ENCODE measurements at regions not wholly inside any gene's neighbourhood (a gene's known extent, or its start where the extent isn't known, plus 50 kb on each side); places are given as distances from the start of the nearest gene placed in this dataset.

DNA sequence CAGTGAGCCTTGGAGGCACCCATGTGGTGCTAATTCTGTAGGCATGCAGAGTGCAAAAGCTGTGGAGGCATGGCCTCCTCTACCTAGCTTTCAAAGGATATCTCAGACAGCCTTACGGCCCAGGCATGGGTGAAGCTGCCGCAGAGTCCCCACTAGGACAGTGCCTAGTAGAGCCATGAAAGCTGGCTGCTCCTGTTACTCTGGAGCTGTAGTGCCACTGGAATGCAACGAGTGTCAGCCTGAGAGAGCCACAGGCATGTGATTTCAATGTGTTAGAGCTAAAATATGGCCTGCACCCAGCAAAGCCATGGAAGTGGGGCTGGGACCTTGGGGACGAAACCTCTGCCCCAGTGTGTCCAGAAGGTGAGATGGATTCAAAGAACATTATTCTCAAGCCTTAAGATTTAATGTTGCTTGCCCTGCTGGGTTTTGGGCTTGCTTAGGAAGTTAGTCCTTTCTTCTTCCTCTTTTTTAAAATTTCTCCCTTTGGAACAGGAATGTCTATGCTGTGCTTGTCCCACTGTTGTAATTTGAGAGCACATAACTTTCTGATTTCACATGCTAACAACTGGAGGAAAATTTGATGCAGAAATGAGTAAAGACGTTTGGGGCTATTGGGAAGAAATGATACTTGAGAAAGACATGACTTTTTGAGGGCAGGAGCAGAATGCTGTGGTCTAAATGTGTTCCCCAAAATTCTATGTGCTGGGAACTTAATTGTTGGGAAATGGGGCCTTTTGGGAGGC, 298.4 kb downstream of the PSAT1 start:
- H3K27me3 ChIP-seq (ENCODE audit: control insufficient read depth, insufficient read depth, low read length), result no peaks in the 10 kb centered on the region

DNA sequence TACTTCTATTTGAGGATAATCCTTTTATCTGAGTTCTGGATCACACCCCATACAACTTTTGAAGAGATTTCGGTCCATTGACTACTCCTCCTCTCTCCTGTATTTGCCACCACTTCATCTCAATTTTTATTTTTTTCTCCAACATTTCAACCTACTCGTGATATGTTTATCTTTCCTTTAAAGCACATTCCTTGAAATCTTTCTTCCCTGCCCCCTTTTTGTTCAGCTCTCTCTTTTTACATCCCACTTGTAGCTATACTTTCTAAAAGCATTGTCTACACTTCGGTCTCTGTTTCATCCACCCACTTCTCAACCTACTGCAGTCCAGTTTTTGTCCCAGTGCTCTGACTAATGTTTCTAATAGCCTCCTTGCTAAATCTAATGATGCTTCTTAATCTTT, 299.4 kb downstream of the PSAT1 start:
- Histone ChIP-seq H3K27ac (ENCODE audit: low read depth, low read length) (no peak overlapping the region), H3K27me3 (ENCODE audit: control insufficient read depth, insufficient read depth, low read length) (no peaks in the 10 kb centered on the region), H3K4me1 (ENCODE audit: control insufficient read depth, insufficient read depth, low read length) (no peaks in the 10 kb centered on the region; the same call in 1 of the 2 replicates), H3K9me3 (ENCODE audit: control insufficient read depth, insufficient read depth, low read depth, low read length) (no peaks in the 10 kb centered on the region), H3K36me3 (ENCODE audit: control insufficient read depth, insufficient read depth, low read length) (no peaks in the 10 kb centered on the region), H3K4me3 (ENCODE audit: low read depth, low read length) (no peak overlapping the region), H3K9ac (ENCODE audit: low read length) (no peak overlapping the region)

More for the DNA sequence above, 298.4 kb downstream of the PSAT1 start:
- Histone ChIP-seq H3K9me3 (ENCODE audit: control insufficient read depth, insufficient read depth, low read depth, low read length) (no peaks in the 10 kb centered on the region), H3K4me1 (ENCODE audit: control insufficient read depth, insufficient read depth, low read length) (no peaks in the 10 kb centered on the region; the same call in 1 of the 2 replicates), H3K27ac (ENCODE audit: low read depth, low read length) (no peak overlapping the region), H3K4me3 (ENCODE audit: low read depth, low read length) (no peak overlapping the region), H3K9ac (ENCODE audit: low read length) (no peak overlapping the region), H3K36me3 (ENCODE audit: control insufficient read depth, insufficient read depth, low read length) (no peaks in the 10 kb centered on the region)

DNA sequence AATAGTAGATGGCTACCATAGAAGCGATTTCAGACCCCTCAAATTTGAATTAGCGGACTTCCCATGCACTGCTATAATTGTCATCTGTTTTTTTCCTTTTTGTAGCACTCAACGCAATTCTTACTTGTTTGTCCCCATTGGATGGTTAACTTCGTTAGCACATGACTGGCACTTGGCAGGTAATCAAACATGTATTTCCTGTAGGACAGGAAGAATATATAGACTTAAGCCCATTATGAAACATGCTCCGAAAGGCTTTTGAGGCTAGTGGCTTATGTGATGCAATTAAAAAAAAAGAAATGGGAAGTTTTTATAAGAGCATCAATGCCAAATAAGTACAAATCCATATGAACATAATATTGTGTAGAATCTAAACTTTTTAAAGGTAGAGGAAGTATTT, 301.2 kb downstream of the PSAT1 start:
- Histone ChIP-seq H3K27me3 (ENCODE audit: control insufficient read depth, insufficient read depth, low read length) (no peaks in the 10 kb centered on the region), H3K4me3 (ENCODE audit: low read depth, low read length) (no peak overlapping the region), H3K36me3 (ENCODE audit: control insufficient read depth, insufficient read depth, low read length) (no peaks in the 10 kb centered on the region), H3K4me1 (ENCODE audit: control insufficient read depth, insufficient read depth, low read length) (no peaks in the 10 kb centered on the region; the same call in 1 of the 2 replicates), H3K9ac (ENCODE audit: low read length) (no peak overlapping the region), H3K27ac (ENCODE audit: low read depth, low read length) (no peak overlapping the region), H3K9me3 (ENCODE audit: control insufficient read depth, insufficient read depth, low read depth, low read length) (no peaks in the 10 kb centered on the region)

DNA sequence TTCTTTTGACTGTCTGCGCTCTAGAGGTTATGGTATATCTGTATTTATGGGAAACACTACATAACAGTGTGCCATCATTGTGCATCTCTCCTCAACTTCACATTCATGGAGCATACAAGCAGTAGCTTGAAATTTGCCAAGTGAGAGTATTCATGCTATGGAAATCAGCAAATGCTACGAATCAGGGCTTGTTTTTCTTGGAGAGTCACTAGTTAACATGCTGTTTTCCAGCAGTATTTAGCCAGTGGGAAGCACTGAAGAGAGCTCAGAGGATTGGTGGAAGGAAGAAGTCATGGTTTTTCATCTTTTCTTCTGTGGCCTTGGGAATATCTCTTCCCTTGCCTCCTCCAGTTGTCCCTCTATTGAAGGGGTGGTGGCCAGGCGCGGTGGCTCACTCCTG, 303.0 kb downstream of the PSAT1 start:
- H3K9me3 ChIP-seq (ENCODE audit: control insufficient read depth, insufficient read depth, low read depth, low read length), result no peaks in the 10 kb centered on the region
- no peak overlapping the region for H3K27ac ChIP-seq (ENCODE audit: low read depth, low read length)
- H3K4me1 ChIP-seq (ENCODE audit: control insufficient read depth, insufficient read depth, low read length), result no peaks in the 10 kb centered on the region; the same call in none of the 2 replicates
- H3K4me3 ChIP-seq (ENCODE audit: low read depth, low read length), result no peak overlapping the region
- H3K9ac ChIP-seq (ENCODE audit: low read length), result no peak overlapping the region
- no peaks in the 10 kb centered on the region for H3K36me3 ChIP-seq (ENCODE audit: control insufficient read depth, insufficient read depth, low read length)
- H3K27me3 ChIP-seq (ENCODE audit: control insufficient read depth, insufficient read depth, low read length), result no peaks in the 10 kb centered on the region

DNA sequence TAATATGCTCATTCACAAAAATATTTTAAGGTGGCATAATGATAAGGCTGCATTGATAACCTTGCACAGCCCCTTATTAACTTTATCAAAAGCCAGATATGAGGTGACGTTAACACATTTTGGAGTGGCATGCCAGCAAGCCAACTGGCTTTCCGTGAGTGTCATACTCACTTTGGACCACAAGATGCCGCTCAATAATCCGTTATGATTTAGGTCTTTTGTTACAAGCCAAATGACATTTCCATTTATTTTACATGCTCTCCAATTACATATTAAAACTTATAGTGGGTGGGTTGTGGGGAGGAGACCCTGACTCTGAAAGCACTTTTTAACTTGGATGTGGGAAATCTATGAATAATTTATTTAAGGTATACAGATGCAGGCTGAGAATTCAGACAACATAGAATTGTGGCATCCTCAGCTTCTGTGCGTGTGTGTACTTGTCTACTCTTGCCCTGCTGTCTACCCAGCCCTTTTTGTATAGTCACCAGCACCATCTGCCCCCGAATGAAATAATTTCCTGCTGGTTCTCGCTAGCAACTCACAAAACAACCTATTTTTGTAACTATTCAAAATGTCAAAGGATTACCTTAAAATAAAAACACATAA, 305.1 kb downstream of the PSAT1 start:
- peaks cover 8% of the 10 kb centered on the region for H3K4me1 ChIP-seq (ENCODE audit: control insufficient read depth, insufficient read depth, low read length)
- no peak overlapping the region for H3K27ac ChIP-seq (ENCODE audit: low read depth, low read length)
- H3K4me3 ChIP-seq (ENCODE audit: low read depth, low read length), result no peak overlapping the region
- no peak overlapping the region for H3K9ac ChIP-seq (ENCODE audit: low read length)
- no peaks in the 10 kb centered on the region for H3K36me3 ChIP-seq (ENCODE audit: control insufficient read depth, insufficient read depth, low read length)
- H3K9me3 ChIP-seq (ENCODE audit: control insufficient read depth, insufficient read depth, low read depth, low read length), result no peaks in the 10 kb centered on the region
- no peaks in the 10 kb centered on the region for H3K27me3 ChIP-seq (ENCODE audit: control insufficient read depth, insufficient read depth, low read length)

- Histone ChIP-seq H3K4me1 (ENCODE audit: control insufficient read depth, insufficient read depth, low read length) (peaks cover 8% of the 10 kb centered on the region; the same call in 1 of the 2 replicates), H3K9me3 (ENCODE audit: control insufficient read depth, insufficient read depth, low read depth, low read length) (no peaks in the 10 kb centered on the region), H3K9ac (ENCODE audit: low read length) (no peak overlapping the region), H3K4me3 (ENCODE audit: low read depth, low read length) (no peak overlapping the region), H3K27me3 (ENCODE audit: control insufficient read depth, insufficient read depth, low read length) (no peaks in the 10 kb centered on the region), H3K36me3 (ENCODE audit: control insufficient read depth, insufficient read depth, low read length) (no peaks in the 10 kb centered on the region), H3K27ac (ENCODE audit: low read depth, low read length) (no peak overlapping the region)
Measured at GRCh38 chr9:78605041-78606000, 308.4 kb downstream of the PSAT1 start.

DNA sequence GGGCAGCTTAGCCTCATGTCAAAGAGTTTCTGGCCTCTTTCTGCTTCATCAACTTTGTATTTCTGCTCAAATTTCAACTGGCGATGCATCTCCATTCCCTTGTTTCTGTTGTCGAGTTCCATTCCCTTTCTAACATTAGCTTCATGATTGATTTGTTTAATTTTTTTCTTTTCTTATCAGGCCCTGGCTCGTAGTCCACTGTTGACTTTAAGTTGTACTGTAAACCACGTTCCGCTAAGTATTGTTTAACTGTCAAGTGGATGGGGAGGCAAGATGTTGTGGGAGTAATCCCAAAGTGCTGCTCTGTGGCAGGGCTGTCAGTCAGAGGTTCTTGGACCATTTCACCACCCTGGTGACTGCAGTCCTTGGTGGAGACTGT, 309.1 kb downstream of the PSAT1 start:
- H3K27ac ChIP-seq (ENCODE audit: low read depth, low read length), result no peak overlapping the region
- no peaks in the 10 kb centered on the region for H3K27me3 ChIP-seq (ENCODE audit: control insufficient read depth, insufficient read depth, low read length)
- H3K4me3 ChIP-seq (ENCODE audit: low read depth, low read length), result no peak overlapping the region
- no peak overlapping the region for H3K9ac ChIP-seq (ENCODE audit: low read length)
- H3K4me1 ChIP-seq (ENCODE audit: control insufficient read depth, insufficient read depth, low read length), result peaks cover 8% of the 10 kb centered on the region; the same call in 1 of the 2 replicates
- H3K36me3 ChIP-seq (ENCODE audit: control insufficient read depth, insufficient read depth, low read length), result no peaks in the 10 kb centered on the region
- no peaks in the 10 kb centered on the region for H3K9me3 ChIP-seq (ENCODE audit: control insufficient read depth, insufficient read depth, low read depth, low read length)

- Histone ChIP-seq H3K36me3 (ENCODE audit: control insufficient read depth, insufficient read depth, low read length) (no peaks in the 10 kb centered on the region), H3K9ac (ENCODE audit: low read length) (no peak overlapping the region), H3K9me3 (ENCODE audit: control insufficient read depth, insufficient read depth, low read depth, low read length) (no peaks in the 10 kb centered on the region), H3K4me3 (ENCODE audit: low read depth, low read length) (no peak overlapping the region), H3K27me3 (ENCODE audit: control insufficient read depth, insufficient read depth, low read length) (no peaks in the 10 kb centered on the region), H3K4me1 (ENCODE audit: control insufficient read depth, insufficient read depth, low read length) (peaks cover 8% of the 10 kb centered on the region; the same call in 1 of the 2 replicates), H3K27ac (ENCODE audit: low read depth, low read length) (no peak overlapping the region)
Measured at GRCh38 chr9:78607853-78608252, 310.9 kb downstream of the PSAT1 start.

GRCh38 chr9:78609450-78609849, 312.5 kb downstream of the PSAT1 start:
- Histone ChIP-seq H3K27ac (ENCODE audit: low read depth, low read length) (no peak overlapping the region), H3K4me3 (ENCODE audit: low read depth, low read length) (no peak overlapping the region), H3K27me3 (ENCODE audit: control insufficient read depth, insufficient read depth, low read length) (no peaks in the 10 kb centered on the region), H3K9me3 (ENCODE audit: control insufficient read depth, insufficient read depth, low read depth, low read length) (no peaks in the 10 kb centered on the region), H3K4me1 (ENCODE audit: control insufficient read depth, insufficient read depth, low read length) (peaks cover 8% of the 10 kb centered on the region; the same call in 1 of the 2 replicates), H3K36me3 (ENCODE audit: control insufficient read depth, insufficient read depth, low read length) (no peaks in the 10 kb centered on the region), H3K9ac (ENCODE audit: low read length) (no peak overlapping the region)

- Histone ChIP-seq H3K9me3 (ENCODE audit: control insufficient read depth, insufficient read depth, low read depth, low read length) (no peaks in the 10 kb centered on the region), H3K27ac (ENCODE audit: low read depth, low read length) (no peak overlapping the region), H3K36me3 (ENCODE audit: control insufficient read depth, insufficient read depth, low read length) (no peaks in the 10 kb centered on the region), H3K4me1 (ENCODE audit: control insufficient read depth, insufficient read depth, low read length) (no peaks in the 10 kb centered on the region), H3K9ac (ENCODE audit: low read length) (no peak overlapping the region), H3K27me3 (ENCODE audit: control insufficient read depth, insufficient read depth, low read length) (no peaks in the 10 kb centered on the region), H3K4me3 (ENCODE audit: low read depth, low read length) (no peak overlapping the region)
Measured at GRCh38 chr9:78612091-78612490, 315.2 kb downstream of the PSAT1 start.
